ENCODE measurements at regions not wholly inside any gene's neighbourhood (a gene's known extent, or its start where the extent isn't known, plus 50 kb on each side); places are given as distances from the start of the nearest gene placed in this dataset.

DNA sequence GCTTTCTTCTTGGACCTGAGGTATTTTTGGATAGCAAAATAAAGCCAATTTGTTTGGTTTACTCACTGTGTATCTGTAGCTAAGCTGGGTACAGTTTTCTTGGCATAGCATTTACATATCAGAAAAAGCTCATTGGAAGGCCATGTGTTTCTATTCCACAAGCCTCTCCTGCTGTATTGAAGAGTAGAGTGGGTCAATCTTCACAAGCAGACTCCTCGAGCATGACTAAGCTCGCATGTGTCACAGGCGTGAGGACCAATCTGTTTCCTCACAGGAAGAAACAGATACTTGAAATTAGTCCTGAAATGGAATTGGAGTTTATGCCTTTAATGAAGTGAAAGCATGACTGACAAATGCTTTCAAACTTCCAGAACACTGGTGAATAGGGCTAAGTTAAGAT lies 1279.0 kb upstream of the MAP3K7 start:
- H3K4me3 ChIP-seq (ENCODE audit: low read depth, low read length) = no peak overlapping the region
- TF ChIP-seq, protein P1, sequence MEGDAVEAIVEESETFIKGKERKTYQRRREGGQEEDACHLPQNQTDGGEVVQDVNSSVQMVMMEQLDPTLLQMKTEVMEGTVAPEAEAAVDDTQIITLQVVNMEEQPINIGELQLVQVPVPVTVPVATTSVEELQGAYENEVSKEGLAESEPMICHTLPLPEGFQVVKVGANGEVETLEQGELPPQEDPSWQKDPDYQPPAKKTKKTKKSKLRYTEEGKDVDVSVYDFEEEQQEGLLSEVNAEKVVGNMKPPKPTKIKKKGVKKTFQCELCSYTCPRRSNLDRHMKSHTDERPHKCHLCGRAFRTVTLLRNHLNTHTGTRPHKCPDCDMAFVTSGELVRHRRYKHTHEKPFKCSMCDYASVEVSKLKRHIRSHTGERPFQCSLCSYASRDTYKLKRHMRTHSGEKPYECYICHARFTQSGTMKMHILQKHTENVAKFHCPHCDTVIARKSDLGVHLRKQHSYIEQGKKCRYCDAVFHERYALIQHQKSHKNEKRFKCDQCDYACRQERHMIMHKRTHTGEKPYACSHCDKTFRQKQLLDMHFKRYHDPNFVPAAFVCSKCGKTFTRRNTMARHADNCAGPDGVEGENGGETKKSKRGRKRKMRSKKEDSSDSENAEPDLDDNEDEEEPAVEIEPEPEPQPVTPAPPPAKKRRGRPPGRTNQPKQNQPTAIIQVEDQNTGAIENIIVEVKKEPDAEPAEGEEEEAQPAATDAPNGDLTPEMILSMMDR (conservative IDR thresholded peaks at IDR 0.05; ENCODE audit: low read depth, low read length) = no peak
- no peak for DNase-seq (ENCODE audit: low read depth)

DNA sequence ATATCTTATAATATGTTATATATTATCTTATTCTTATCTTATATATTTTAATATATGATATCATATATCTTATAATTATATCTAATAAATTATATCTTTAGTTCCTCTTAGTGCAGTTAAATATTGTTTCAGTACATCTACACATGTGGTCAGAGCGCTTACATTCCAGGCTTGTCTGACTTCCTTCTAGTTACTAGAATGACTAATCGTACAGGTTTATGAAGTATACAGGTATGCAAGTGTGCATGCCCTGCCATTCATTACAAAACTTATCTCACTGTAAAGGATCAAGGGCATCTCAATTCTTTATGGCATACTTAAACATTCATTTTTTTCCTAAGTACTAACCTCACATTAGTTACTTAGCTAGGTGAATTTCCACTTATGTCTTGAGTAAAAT lies 1278.0 kb upstream of the MAP3K7 start:
- no peak for DNase-seq (ENCODE audit: low read depth)
- TF ChIP-seq, protein P1 (conservative IDR thresholded peaks at IDR 0.05; ENCODE audit: low read depth, low read length) = no peak
- no peak overlapping the region for H3K4me3 ChIP-seq (ENCODE audit: low read depth, low read length)

DNA sequence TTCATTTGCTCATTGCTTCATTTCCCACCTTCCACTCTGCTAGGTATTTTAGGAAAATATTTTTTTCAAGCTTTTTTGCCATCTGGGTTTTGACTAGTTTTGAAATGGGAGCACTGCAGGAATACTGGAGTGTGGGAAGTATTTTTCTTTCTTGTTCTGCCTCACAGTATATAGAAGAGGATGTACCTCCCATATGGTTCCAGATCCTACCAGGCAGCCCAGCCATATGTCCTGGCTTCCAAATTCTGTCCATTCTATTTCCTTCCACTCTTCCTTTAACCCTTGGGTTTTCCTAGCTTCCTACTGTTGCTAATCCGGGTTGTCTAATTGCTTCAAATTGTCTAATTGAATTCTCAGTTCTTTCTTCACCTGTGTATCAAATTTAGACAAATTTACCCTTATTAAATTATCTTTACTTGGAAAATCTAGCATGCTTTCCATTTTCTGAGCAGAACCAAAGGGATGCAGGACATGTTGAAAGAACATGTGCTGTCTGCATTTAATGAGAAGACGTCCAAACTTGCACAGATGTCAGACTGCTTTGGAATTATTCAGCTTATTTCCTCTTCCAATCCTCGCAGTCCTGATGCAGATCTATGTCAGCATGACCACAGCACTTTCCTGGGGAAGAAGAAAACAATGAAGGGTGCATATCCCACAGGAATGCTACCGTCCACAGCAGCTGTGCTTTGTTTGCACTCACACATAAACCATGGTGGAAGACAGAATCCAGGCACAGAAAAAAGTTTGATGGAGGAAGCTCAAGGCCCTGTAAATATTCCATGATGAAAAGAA lies 1273.9 kb upstream of the MAP3K7 start:
- TF ChIP-seq, protein P1 (conservative IDR thresholded peaks at IDR 0.05; ENCODE audit: low read depth, low read length) = no peak
- DNase-seq (ENCODE audit: low read depth) = no peak
- H3K4me3 ChIP-seq (ENCODE audit: low read depth, low read length) = no peak overlapping the region

DNA sequence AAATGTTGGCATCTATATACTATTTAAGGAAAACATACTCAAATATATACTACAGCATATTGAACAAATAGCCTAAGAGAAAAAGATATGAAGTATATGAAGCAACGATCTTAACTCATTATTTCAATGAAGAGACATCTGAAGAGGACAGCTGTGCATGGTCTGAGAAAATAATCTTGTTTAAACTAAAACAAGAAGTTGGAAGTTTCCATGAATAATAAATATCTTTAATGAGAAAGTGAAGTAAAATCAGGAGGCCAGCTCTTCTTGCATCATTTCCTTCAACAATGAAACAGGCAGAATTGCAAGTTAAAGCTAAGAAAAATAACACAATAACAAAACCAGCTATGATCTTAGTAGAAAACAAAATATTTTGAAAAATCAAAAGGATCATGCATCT lies 1265.4 kb upstream of the MAP3K7 start:
- no peak for DNase-seq (ENCODE audit: low read depth)
- no peak overlapping the region for H3K4me3 ChIP-seq (ENCODE audit: low read depth, low read length)
- TF ChIP-seq, protein P1 (conservative IDR thresholded peaks at IDR 0.05; ENCODE audit: low read depth, low read length) = no peak

DNA sequence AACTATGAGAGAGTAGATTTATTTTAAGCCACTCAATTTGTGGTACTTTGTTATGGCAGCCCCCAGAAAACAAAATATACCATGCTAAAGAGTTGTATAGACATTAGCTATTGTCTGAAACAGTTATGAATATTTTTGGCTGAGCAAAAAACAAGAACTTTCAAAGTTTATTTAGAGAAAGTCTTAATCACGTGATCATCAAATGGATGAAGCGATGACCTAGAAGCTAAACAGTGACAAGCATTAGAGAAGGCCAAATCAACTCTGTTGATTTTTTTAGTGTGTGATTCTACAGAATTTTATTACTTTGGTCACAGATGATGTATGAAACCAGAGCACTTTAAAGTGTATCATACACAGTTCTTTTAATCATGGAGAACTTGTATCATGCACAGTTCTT lies 1247.9 kb upstream of the MAP3K7 start:
- DNase-seq (ENCODE audit: low read depth) = no peak
- TF ChIP-seq, protein P1 (conservative IDR thresholded peaks at IDR 0.05; ENCODE audit: low read depth, low read length) = no peak
- no peak overlapping the region for H3K4me3 ChIP-seq (ENCODE audit: low read depth, low read length)

DNA sequence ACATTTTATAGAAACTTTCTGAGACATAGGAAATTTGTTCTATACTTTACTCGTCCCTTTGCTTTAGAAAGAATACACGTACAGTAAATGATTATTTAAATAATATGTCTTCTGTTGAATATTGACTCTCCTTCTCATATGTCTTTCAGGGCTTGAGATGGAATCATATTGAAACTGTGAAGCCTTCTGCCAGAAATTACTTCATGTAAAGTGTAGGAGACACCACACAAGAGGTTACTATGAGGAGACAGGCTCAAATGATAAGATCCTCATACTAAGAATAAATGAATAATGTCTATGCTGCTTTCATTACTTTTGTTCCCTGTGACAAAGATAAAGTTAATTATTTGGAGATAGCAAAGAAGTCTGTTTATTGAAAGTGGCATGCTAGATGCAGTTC lies 1240.3 kb upstream of the MAP3K7 start:
- DNase-seq (ENCODE audit: low read depth) = no peak
- no peak overlapping the region for H3K4me3 ChIP-seq (ENCODE audit: low read depth, low read length)
- TF ChIP-seq, protein P1 (conservative IDR thresholded peaks at IDR 0.05; ENCODE audit: low read depth, low read length) = no peak

DNA sequence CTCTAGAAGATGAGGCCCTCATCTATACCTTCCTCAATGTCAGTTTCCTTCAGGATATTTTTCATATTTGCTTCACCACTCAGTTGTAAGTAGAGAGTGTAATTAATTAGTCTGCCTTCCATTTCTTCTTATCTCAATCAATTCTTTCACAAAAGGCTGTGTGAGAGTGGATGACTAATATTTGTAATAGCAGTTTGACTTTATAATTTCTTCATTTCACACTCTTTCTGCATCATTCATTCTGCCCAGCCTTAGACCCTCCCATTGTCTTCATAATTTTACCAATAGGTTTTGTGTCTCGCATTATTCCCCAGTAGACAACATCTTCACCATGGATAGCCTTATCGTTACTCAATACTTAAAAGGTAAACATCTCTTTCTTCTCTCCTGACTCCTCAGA lies 1239.3 kb upstream of the MAP3K7 start:
- no peak overlapping the region for H3K4me3 ChIP-seq (ENCODE audit: low read depth, low read length)
- TF ChIP-seq, protein P1 (conservative IDR thresholded peaks at IDR 0.05; ENCODE audit: low read depth, low read length) = no peak
- DNase-seq (ENCODE audit: low read depth) = no peak

Measured in epithelial cell of proximal tubule (primary cell).